Activated CD4-positive, alpha-beta T cell treated with anti-CD3 and anti-CD28 coated beads, Interleukin-2, amount 50 U/mL, for 1 hour (primary cell): ENCODE measurements at regions not wholly inside any gene's neighbourhood (a gene's known extent, or its start where the extent isn't known, plus 50 kb on each side); places are given as distances from the start of the nearest gene placed in this dataset.
"Not testable (repeated sequence)": the region's sequence is repeated elsewhere in the genome, so short reads cannot be mapped to it uniquely, and the experiment has no call there.

ENCODE experiments used
- DNase-seq: peaks from one replicate; pipeline ENCODE4 v3.0.0-alpha.2; 2020

GRCh38 chr14:96688629-96689028 lies 108.6 kb upstream of the VRK1 start:
- no peak for DNase-seq

- no peak for DNase-seq
These were observed 106.3 kb upstream of the VRK1 start for GRCh38 chr14:96690713-96691383.

DNA sequence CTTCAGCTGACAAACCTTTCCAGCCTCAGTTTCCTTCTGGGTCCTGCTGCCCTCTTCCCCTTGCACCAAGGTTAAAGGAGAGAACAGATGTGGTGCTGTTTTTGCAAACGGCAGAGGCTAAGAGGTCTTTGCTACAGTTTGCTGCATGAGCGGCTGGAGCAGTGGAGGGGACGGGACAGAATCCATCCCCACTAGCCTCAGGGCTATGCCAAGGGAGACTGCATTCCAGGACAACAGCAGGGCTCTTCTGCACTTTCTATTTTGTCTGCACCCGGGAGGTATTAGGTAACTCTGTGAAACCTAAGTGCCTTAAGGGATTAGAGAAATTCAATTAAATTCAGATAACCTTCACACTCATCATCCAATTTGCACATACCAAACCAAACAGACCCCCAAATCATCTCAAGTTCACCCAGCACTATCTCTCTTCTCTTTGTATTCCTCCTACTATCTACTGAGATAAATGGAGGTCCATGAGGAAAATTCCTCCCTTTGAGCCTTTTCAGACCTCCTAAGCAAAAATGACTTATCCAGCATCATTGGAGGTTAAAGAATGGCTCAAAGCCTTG lies 103.8 kb upstream of the VRK1 start:
- DNase-seq: no peak

DNA sequence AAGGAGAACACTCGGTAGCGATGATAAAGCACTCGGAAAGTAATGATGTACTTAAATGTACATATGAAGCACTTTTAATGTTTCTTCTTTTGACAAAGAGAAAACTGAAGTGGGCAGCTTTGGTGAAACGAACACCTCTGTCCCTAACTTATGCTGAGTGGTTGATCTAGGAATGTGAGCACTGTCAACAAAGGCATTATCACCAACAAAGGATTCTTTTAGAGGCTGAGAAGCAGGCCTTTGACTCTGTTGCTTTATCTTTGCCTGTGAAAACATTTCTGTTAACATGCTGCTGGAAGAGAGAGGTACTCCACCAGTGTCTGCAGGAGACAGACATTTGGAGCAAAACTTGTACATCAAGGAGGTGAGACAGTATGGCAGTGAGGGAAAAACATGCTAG lies 103.2 kb upstream of the VRK1 start:
- no peak for DNase-seq

GRCh38 chr14:96698960-96699539 lies 98.1 kb upstream of the VRK1 start:
- peak; percentile 10 for DNase-seq

DNA sequence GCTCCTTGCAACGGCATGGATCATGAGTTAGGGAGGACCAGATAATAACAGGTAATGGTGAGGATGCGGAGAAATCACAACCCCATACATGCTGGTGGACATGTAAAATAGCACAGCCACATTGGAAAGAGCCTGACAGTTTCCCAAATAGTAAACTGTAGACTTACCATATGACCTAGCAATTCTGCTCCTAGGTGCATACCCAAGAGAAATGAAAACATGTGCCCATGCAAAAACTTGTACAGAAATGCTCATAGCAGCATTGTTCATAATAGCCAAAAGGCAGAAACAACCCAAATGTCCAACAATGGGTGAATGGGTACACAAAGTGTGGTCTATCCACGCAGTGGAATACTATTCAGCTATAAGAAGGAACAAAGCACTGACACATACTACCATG lies 97.5 kb upstream of the VRK1 start:
- DNase-seq: no peak

- DNase-seq: no peak
These were observed 94.4 kb upstream of the VRK1 start for GRCh38 chr14:96702831-96703230.

DNA sequence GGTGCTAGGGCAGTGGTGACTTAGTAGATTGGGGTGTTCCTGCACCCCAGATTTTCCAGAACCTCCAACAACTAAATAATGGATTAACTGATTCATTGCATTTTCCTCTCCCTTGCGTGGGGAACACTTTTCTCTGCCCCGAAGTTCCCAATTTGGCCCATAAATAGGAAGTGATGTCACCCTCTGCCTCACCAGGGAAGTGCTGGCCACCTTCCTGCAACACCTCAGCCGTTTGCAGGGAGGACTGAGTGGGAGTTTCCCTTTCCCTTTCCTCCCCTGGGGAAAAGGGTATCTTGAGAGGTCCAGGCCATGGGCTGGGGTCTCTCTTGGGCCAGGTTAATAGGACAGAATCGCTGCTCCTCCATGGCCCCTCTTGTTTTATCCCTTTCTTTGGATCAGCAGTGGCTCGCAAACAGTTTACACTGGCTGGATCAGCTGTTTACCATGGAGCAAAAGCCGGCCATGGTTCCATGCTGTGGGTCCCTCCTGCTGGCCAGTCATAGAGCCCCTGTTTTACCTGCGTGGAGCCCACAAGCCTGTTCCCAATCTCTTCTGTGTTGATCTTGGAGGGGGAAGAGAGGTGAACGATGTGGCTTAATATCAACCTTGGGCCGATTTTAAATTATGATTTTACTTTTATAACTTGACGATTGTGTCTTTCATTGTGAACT lies 91.6 kb upstream of the VRK1 start:
- DNase-seq: no peak

- DNase-seq: no peak
These were observed 90.3 kb upstream of the VRK1 start for GRCh38 chr14:96706893-96707292.

DNA sequence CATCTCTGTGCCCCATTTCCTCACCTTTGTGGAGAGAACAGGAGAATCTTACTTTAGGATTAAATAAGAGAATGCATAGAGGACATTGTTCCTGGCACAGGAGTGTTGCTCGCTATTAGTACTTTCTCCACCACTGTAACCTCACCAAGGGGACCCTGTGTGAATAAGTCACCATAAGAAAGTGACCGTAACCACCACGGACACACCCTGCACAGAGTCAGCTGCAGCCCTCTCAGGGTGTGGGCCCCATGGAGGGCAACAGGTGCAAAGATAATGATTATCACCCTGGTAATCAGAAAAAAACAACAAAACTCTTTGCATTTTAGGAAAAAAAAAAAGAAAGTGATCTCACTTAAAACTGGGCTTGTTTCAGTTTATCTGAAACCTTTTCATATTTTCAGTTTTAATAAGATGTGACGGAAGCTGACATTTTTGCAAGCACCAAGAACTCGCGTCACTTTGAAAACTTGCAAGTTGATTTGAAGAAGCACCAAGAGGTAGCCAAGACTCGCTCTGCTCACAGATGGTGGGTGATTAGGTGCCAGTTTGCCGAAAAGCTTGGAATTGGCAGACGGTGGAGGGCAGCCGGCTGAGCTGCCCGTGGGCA lies 87.0 kb upstream of the VRK1 start:
- no peak for DNase-seq

DNA sequence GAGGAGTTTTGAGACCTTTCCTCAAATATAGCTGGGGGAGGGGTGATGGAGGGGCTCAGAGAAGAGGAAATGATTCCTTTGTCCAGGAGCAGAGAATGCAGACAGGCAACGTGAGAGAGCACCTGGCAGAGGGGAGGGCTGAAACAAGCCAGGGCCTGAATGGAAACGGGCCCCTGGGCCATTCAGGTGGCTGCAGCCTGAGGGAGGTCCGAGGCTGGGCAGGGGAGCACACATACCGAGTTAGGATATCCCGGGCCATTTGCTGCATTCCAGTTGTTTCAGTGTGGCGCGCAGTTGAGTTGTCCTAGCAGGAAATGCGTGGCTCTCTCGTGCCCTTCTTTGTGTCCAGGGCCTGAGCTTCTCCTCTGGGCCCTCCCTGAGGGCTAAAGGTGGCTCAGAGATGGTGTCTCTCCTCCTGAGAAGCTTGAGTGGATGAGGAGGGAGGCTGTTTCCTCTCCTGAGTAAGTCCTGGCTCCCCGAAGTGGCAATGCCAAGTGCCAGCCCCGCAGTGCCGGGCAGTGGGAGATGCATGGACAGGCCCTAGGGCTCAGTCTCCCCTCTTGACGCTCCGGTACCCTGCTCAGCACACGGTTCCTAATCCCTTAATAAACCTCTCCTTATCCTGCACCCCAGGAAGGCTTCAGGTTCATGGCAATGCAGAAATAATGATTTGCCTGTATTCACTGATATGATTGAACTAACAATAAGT lies 85.5 kb upstream of the VRK1 start:
- DNase-seq: no peak

GRCh38 chr14:96713426-96713825 lies 83.8 kb upstream of the VRK1 start:
- DNase-seq: no peak

DNA sequence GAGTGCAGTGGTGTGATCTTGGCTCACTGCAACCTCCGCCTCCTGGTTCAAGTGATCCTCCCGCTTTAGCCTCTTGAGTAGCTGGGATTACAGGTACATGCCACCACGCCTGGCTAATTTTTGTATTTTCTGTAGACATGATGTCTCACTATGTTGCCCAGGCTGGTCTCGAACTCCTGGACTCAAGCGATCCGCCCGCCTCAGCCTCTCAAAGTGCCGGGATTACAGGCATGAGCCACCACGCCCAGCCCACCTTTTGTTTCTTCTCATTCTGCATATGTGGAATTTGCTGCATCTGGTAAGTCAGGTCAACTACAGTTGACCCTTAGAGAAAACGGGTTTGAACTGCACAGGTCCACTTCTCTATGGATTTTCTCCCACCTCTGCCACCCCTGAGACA lies 82.6 kb upstream of the VRK1 start:
- not testable (repeated sequence) for DNase-seq

GRCh38 chr14:96717116-96717515 lies 80.1 kb upstream of the VRK1 start:
- no peak for DNase-seq

DNA sequence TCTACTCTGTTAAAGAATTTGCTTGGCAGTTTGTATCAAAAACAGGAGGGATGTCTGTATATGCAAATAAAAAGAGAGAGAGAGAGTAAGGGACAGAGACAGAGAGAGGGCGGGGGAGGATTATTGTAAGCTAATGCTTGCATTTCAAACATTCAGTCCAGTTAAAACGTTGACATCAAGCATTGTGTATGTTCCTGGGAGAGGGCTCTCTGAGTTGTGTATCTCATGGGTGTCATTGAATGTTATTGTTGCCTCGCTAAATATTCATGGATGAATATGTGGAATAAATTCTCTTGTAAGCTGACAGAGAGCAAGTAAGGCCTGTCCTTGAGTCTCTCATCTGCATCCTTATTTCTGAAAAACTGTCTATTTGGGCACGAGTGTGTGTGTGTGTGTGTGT lies 78.8 kb upstream of the VRK1 start:
- no peak for DNase-seq

DNA sequence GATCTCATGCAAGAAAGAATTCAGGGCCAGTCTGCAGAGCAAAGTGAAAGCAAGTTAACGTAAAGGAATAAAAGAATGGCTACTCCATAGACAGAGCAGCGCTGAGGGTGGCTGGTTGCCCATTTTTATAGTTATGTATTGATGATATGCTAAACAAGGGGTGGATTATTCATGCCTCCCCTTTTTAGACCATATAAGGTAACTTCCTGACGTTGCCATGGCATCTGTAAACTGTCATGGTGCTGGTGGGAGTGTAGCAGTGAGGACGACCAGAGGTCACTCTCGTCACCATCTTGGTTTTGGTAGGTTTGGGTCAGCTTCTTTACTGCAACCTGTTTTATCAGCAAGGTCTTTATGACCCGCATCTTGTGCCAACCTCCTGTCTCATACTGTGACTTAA lies 76.5 kb upstream of the VRK1 start:
- not testable (repeated sequence) for DNase-seq

DNA sequence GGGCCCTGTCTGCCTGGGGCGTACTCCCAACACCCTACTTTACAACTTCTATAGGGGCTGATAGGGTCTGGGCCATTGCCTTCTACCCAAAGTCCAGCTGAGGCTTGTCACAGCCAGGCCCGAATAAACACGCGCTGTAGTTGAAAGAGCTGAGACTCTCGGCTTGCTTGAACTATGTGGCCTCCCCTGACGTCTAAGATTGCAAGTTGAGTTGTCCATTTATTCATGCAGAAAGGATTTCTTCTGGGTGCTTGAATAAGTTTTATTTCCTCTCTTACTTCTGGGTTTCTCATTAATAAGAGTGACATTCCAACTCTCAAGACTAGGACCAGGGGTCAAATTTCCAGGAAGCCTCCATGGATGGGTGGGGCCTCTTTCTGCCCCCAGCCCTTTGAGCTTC lies 74.4 kb upstream of the VRK1 start:
- DNase-seq: no peak

DNA sequence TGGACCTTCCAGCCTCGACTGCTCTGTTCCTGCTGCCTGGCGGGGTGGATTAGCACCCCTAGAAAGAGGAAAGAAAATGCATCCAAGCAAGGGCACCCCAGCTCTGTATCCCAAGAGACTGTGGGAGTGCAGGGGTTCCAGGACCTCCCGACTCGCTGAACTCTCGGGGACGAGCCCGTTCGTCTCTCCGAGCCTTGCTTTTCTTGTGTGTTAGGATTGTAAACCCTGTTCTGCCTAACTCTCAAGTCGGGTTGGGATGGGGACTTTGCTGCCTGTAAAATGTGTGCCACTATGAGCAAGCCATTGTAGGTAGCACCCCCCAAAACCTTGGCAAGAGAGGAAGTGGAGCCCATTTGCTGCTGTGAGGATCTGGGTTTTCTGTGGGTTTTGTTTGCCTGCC lies 73.2 kb upstream of the VRK1 start:
- DNase-seq: no peak

DNA sequence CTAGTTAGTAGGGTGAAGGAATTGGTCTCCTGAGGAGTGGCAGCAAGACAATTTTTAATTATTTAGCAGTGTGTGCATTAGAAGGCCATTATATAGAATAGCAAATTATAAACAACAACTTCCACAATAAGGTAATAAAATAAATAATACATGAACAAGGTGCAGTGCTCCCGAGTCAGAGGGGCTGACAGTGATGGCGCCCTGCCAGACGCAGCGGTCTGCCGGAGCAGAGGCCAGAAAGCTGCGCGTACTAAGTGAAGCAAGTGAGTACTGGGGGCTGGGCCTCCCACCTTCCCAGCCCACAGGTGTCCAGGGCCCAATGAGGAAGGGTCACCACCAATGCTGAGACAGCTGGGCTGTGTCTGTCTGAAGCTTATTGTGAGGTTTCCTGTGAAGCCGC lies 72.0 kb upstream of the VRK1 start:
- DNase-seq: no peak

GRCh38 chr14:96727073-96727472 lies 70.1 kb upstream of the VRK1 start:
- no peak for DNase-seq

DNA sequence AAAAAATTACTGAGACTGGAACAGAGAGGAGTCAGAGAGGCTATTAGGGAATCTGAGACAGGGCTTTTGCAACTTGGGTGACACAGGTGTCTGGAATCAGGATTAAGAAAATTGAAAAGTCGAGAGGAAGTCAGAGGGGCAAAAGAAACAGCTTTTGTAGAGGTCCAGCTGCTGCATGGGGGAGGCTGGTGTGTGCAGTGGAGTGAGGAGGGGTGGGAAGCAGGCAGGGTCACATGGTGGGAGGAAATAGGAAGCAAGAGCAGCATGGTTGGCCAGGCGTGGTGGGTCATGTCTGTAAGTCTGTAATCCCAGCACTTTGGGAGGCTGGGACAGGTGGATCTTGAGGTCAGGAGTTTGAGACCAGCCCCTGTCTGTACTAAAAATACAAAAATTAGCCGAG lies 69.7 kb upstream of the VRK1 start:
- DNase-seq: no peak

GRCh38 chr14:96727980-96728717 lies 69.0 kb upstream of the VRK1 start:
- no peak for DNase-seq
